Keratinocyte (primary cell): ENCODE measurements at regions not wholly inside any gene's neighbourhood (a gene's known extent, or its start where the extent isn't known, plus 50 kb on each side); places are given as distances from the start of the nearest gene placed in this dataset.

ENCODE experiments used
- DNase-seq: peaks from one replicate; pipeline ENCODE4 v3.0.0-alpha.2; 2011; ENCODE audit warnings: low read depth, missing footprints, low spot score
- FAIRE-seq: peaks from 2 replicates; lab custom pipeline; 2011; peaks lifted over from hg19 to GRCh38; lab: Jason Lieb, UNC
- H2AFZ ChIP-seq: 2 replicates; pipeline ENCODE4 v1.6.0; 2012; ENCODE audit warnings: low read length, control low read depth, inconsistent platforms; ENCODE audit not compliant: control insufficient read depth
- H3K27ac ChIP-seq: 2 replicates; pipeline ENCODE4 v1.5.1; 2011; ENCODE audit warnings: low read length; ENCODE audit not compliant: control insufficient read depth, insufficient read depth
- H3K27me3 ChIP-seq: 3 replicates; pipeline ENCODE4 v1.6.0; 2011; ENCODE audit warnings: low read length; ENCODE audit not compliant: control insufficient read depth, insufficient read depth; ENCODE audit errors: extremely low read depth
- H3K36me3 ChIP-seq, 2 experiments: 2 replicates in 1 of 2; 3 replicates in 1 of 2; pipeline ENCODE4 v1.5.1; 2011; ENCODE audit warnings: low read length in 2 of 2, mild to moderate bottlenecking in 1 of 2; ENCODE audit not compliant: control insufficient read depth in 2 of 2, insufficient read depth in 2 of 2; ENCODE audit errors: extremely low read depth in 1 of 2
- H3K4me1 ChIP-seq: 3 replicates; pipeline ENCODE4 v1.5.1; 2011; ENCODE audit warnings: low read length; ENCODE audit not compliant: control insufficient read depth, insufficient read depth; ENCODE audit errors: extremely low read depth
- H3K4me2 ChIP-seq: 3 replicates; pipeline ENCODE4 v1.6.0; 2011; ENCODE audit warnings: low read depth, low read length; ENCODE audit not compliant: control insufficient read depth, insufficient read depth; ENCODE audit errors: extremely low read depth
- H3K4me3 ChIP-seq, 3 experiments: fragments of 200-600 bp in 1 of 3; sonication (generic) in 1 of 3; 2 replicates in 2 of 3; 3 replicates in 1 of 3; pipeline ENCODE4 v1.5.1; 2011 to 2016; ENCODE audit warnings: low read length in 3 of 3, mild to moderate bottlenecking in 3 of 3, control low read depth in 2 of 3, inconsistent platforms in 1 of 3, low read depth in 1 of 3, mixed read lengths in 1 of 3, mixed run types in 1 of 3, moderate library complexity in 1 of 3; ENCODE audit not compliant: control insufficient read depth in 2 of 3, insufficient read depth in 2 of 3; ENCODE audit errors: extremely low read depth in 1 of 3
- H3K79me2 ChIP-seq: 2 replicates; pipeline ENCODE4 v1.6.0; 2012; ENCODE audit warnings: low read length; ENCODE audit not compliant: control insufficient read depth, insufficient read depth
- H3K9ac ChIP-seq: 3 replicates; pipeline ENCODE4 v1.6.0; 2011; ENCODE audit warnings: low read length; ENCODE audit not compliant: control insufficient read depth, insufficient read depth; ENCODE audit errors: extremely low read depth
- H3K9me1 ChIP-seq: 3 replicates; pipeline ENCODE4 v1.6.0; 2011; ENCODE audit warnings: low read length; ENCODE audit not compliant: control insufficient read depth, insufficient read depth; ENCODE audit errors: extremely low read depth
- H3K9me3 ChIP-seq: 2 replicates; pipeline ENCODE4 v1.5.1; 2012; ENCODE audit warnings: low read depth, low read length; ENCODE audit not compliant: control insufficient read depth
- H4K20me1 ChIP-seq: 3 replicates; pipeline ENCODE4 v1.6.0; 2011; ENCODE audit warnings: low read length; ENCODE audit not compliant: control insufficient read depth, insufficient read depth; ENCODE audit errors: extremely low read depth
- EZH2 ChIP-seq: IDR thresholded peaks from one replicate; pipeline ENCODE4 v1.6.1; 2012; ENCODE audit warnings: inconsistent platforms, mild to moderate bottlenecking, low read length, moderate library complexity
- dilution Hi-C: fragments of 300-500 bp; cut with MboI; formaldehyde crosslinking; loops from one replicate; pipeline ENCODE4 v1.7.0; 2020; ENCODE audit warnings: low sequenced_read_pairs; ENCODE audit not compliant: extremely low pct_ligation_motif_present
- TF ChIP-seq, protein P1 (sequence below), 3 experiments: IDR thresholded peaks in 1 of 3; conservative IDR thresholded peaks in 1 of 3; optimal IDR thresholded peaks in 1 of 3; 2 replicates in 2 of 3; 3 replicates in 1 of 3; pipeline versions ENCODE3 to v1.5.1; 2011; ENCODE audit warnings: low read length in 3 of 3, mild to moderate bottlenecking in 3 of 3, moderate library complexity in 2 of 3, control low read depth in 1 of 3, inconsistent platforms in 1 of 3; ENCODE audit not compliant: insufficient read depth in 2 of 3; ENCODE audit errors: extremely low read depth in 1 of 3

GRCh38 chr2:147607379-147607778 lies 237.4 kb upstream of the ACVR2A start:
- Histone ChIP-seq H3K4me1 (no peaks in the 10 kb centered on the region), H3K9ac (no peak overlapping the region), H3K79me2 (no peaks in the 10 kb centered on the region), H3K27me3 (no peaks in the 10 kb centered on the region), H3K4me3 (no peak overlapping the region), H3K27ac (no peak overlapping the region), H2AFZ (no peak overlapping the region), H3K9me3 (no peaks in the 10 kb centered on the region), H4K20me1 (no peaks in the 10 kb centered on the region), H3K36me3 (no peaks in the 10 kb centered on the region), H3K9me1 (no peaks in the 10 kb centered on the region), H3K4me2 (no peak overlapping the region)
- FAIRE-seq = no peak
- no peak for DNase-seq
- dilution Hi-C loops = no loop called here
- TF ChIP-seq, protein P1, sequence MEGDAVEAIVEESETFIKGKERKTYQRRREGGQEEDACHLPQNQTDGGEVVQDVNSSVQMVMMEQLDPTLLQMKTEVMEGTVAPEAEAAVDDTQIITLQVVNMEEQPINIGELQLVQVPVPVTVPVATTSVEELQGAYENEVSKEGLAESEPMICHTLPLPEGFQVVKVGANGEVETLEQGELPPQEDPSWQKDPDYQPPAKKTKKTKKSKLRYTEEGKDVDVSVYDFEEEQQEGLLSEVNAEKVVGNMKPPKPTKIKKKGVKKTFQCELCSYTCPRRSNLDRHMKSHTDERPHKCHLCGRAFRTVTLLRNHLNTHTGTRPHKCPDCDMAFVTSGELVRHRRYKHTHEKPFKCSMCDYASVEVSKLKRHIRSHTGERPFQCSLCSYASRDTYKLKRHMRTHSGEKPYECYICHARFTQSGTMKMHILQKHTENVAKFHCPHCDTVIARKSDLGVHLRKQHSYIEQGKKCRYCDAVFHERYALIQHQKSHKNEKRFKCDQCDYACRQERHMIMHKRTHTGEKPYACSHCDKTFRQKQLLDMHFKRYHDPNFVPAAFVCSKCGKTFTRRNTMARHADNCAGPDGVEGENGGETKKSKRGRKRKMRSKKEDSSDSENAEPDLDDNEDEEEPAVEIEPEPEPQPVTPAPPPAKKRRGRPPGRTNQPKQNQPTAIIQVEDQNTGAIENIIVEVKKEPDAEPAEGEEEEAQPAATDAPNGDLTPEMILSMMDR (optimal IDR thresholded peaks at IDR 0.05 in 1 of 3, IDR thresholded peaks at IDR 0.05 in 1 of 3, conservative IDR thresholded peaks at IDR 0.05 in 1 of 3; ENCODE audit: extremely low read depth in 1 of 3, insufficient read depth in 2 of 3, low read length in 3 of 3) = no peak
- no peak for TF ChIP-seq EZH2

- Histone ChIP-seq H3K9me3 (no peaks in the 10 kb centered on the region), H3K79me2 (no peaks in the 10 kb centered on the region), H3K27ac (no peak overlapping the region), H3K9ac (no peak overlapping the region), H3K4me3 (no peak overlapping the region), H3K36me3 (no peaks in the 10 kb centered on the region), H3K9me1 (no peaks in the 10 kb centered on the region), H4K20me1 (no peaks in the 10 kb centered on the region), H3K4me1 (no peaks in the 10 kb centered on the region), H3K4me2 (no peak overlapping the region), H3K27me3 (no peaks in the 10 kb centered on the region), H2AFZ (no peak overlapping the region)
- DNase-seq = no peak
- TF ChIP-seq EZH2 = no peak
- TF ChIP-seq, protein P1 (optimal IDR thresholded peaks at IDR 0.05 in 1 of 3, IDR thresholded peaks at IDR 0.05 in 1 of 3, conservative IDR thresholded peaks at IDR 0.05 in 1 of 3; ENCODE audit: extremely low read depth in 1 of 3, insufficient read depth in 2 of 3, low read length in 3 of 3) = no peak
- FAIRE-seq = no peak
- dilution Hi-C loops = no loop called here
These were observed 241.0 kb upstream of the ACVR2A start for GRCh38 chr2:147603876-147604275.
